Stomach (tissue), 4 donors: ENCODE measurements at regions not wholly inside any gene's neighbourhood (a gene's known extent, or its start where the extent isn't known, plus 50 kb on each side); places are given as distances from the start of the nearest gene placed in this dataset.

Experiments used
- CTCF ChIP-seq, 7 experiments: fragments of 450-650 bp in 4 of 7; fragments of 200-600 bp in 3 of 7; sonication (generic) in 3 of 7; IDR thresholded peaks; one replicate each; pipeline ENCODE4 v1.5.1; 2016 to 2019; ENCODE audit warnings: antibody characterized with exemption in 7 of 7, control low read depth in 2 of 7, mild to moderate bottlenecking in 1 of 7
- POLR2A ChIP-seq, 4 donors: fragments of 450-650 bp; IDR thresholded peaks; one replicate each; pipeline ENCODE4 v1.6.1; 2016; ENCODE audit warnings: antibody characterized with exemption in 4 of 4, control low read depth in 2 of 4, mild to moderate bottlenecking in 1 of 4, moderate library complexity in 1 of 4
- POLR2AphosphoS5 ChIP-seq, 3 donors: sonication (generic); formaldehyde crosslinking; IDR thresholded peaks; one replicate each; pipeline ENCODE4 v1.6.1; 2016; ENCODE audit warnings: antibody characterized with exemption in 3 of 3

- TF ChIP-seq CTCF (IDR thresholded peaks at IDR 0.05) (no peak), POLR2AphosphoS5 (IDR thresholded peaks at IDR 0.05) (no peak), POLR2A (IDR thresholded peaks at IDR 0.05) (no peak)
These were observed 462.5 kb downstream of the TNS3 start for GRCh38 chr7:47119261-47119865.
